Vagina (tissue), 2 donors: ENCODE measurements at regions not wholly inside any gene's neighbourhood (a gene's known extent, or its start where the extent isn't known, plus 50 kb on each side); places are given as distances from the start of the nearest gene placed in this dataset.

Experiments
- DNase-seq, 2 donors: peaks; one replicate each; pipeline ENCODE4 v3.0.0-alpha.2; 2017; ENCODE audit errors: extremely low spot score in 2 of 2
- H3K27ac ChIP-seq: fragments of 200-600 bp; sonication (generic); one replicate; pipeline ENCODE4 v1.5.1; 2019
- H3K27me3 ChIP-seq: fragments of 200-600 bp; sonication (generic); one replicate; pipeline ENCODE4 v1.5.1; 2019
- H3K36me3 ChIP-seq, 2 donors: fragments of 200-600 bp; sonication (generic); one replicate each; pipeline ENCODE4 v1.5.1; 2017 to 2019
- H3K4me1 ChIP-seq: fragments of 200-600 bp; sonication (generic); one replicate; pipeline ENCODE4 v1.5.1; 2019
- H3K4me3 ChIP-seq, 2 donors: fragments of 200-600 bp; sonication (generic); 1 replicate in 1 of 2; 2 replicates in 1 of 2; pipeline ENCODE4 v1.5.1; 2016 to 2019
- H3K9me3 ChIP-seq: fragments of 200-600 bp; sonication (generic); one replicate; pipeline ENCODE4 v1.5.1; 2019
- POLR2A ChIP-seq, 2 donors: fragments of 450-650 bp; IDR thresholded peaks; one replicate each; pipeline ENCODE4 v1.6.1; 2017; ENCODE audit warnings: antibody characterized with exemption in 2 of 2, mild to moderate bottlenecking in 2 of 2, moderate library complexity in 2 of 2
- POLR2AphosphoS5 ChIP-seq, 2 donors: sonication (generic); formaldehyde crosslinking; IDR thresholded peaks; one replicate each; pipeline ENCODE4 v1.9.0; 2017; ENCODE audit warnings: antibody characterized with exemption in 2 of 2, mild to moderate bottlenecking in 2 of 2, low read depth in 1 of 2; ENCODE audit not compliant: insufficient read depth in 1 of 2
- intact Hi-C: fragments of 100-400 bp; cut with DNase I; formaldehyde crosslinking; loops from one replicate; pipeline ENCODE4 v1.15.1; 2023
- TF ChIP-seq, protein P1 (sequence below), 3 experiments: fragments of 450-650 bp in 2 of 3; fragments of 200-600 bp in 1 of 3; sonication (generic) in 1 of 3; IDR thresholded peaks; one replicate each; pipeline ENCODE4 v1.5.1; 2017 to 2019; ENCODE audit warnings: antibody characterized with exemption in 3 of 3, mild to moderate bottlenecking in 2 of 3, moderate library complexity in 2 of 3

GRCh38 chr18:25648716-25649260, 296.8 kb upstream of the ZNF521 start:
- no peaks in the 10 kb centered on the region for H3K4me1 ChIP-seq

DNA sequence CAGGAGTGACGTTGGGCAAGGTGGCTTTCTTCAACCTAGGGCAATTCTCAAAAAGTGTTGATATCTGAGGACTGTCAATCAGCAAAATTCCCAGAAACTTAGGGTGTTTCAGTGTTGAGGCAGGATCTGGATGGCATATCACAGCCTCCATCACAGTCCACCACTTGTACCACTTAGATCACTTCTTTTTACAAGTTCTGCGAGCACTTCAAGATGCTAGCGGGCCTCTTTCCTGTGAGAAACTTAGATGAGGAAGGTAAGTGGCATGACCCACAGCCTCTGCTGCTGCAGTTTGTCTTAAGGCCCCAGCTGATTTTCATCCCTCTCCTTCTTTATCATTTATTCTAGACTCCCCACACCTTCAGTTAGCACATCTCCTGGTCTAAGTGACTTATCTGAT, 295.4 kb upstream of the ZNF521 start:
- Histone ChIP-seq H3K4me3 (no peak overlapping the region), H3K27ac (no peak overlapping the region), H3K4me1 (no peaks in the 10 kb centered on the region), H3K9me3 (no peaks in the 10 kb centered on the region), H3K36me3 (no peaks in the 10 kb centered on the region), H3K27me3 (no peaks in the 10 kb centered on the region)
- DNase-seq = no peak
- intact Hi-C loops = no loop called here
- TF ChIP-seq POLR2AphosphoS5 (IDR thresholded peaks at IDR 0.05; ENCODE audit: insufficient read depth in 1 of 2, low read depth in 1 of 2) (no peak), POLR2A (IDR thresholded peaks at IDR 0.05) (no peak)
- TF ChIP-seq, protein P1, sequence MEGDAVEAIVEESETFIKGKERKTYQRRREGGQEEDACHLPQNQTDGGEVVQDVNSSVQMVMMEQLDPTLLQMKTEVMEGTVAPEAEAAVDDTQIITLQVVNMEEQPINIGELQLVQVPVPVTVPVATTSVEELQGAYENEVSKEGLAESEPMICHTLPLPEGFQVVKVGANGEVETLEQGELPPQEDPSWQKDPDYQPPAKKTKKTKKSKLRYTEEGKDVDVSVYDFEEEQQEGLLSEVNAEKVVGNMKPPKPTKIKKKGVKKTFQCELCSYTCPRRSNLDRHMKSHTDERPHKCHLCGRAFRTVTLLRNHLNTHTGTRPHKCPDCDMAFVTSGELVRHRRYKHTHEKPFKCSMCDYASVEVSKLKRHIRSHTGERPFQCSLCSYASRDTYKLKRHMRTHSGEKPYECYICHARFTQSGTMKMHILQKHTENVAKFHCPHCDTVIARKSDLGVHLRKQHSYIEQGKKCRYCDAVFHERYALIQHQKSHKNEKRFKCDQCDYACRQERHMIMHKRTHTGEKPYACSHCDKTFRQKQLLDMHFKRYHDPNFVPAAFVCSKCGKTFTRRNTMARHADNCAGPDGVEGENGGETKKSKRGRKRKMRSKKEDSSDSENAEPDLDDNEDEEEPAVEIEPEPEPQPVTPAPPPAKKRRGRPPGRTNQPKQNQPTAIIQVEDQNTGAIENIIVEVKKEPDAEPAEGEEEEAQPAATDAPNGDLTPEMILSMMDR (IDR thresholded peaks at IDR 0.05) = no peak

More at GRCh38 chr18:25648716-25649260, 296.8 kb upstream of the ZNF521 start:
- no peak overlapping the region for H3K4me3 ChIP-seq
- H3K36me3 ChIP-seq = no peaks in the 10 kb centered on the region
- TF ChIP-seq, protein P1 (IDR thresholded peaks at IDR 0.05) = no peak
- TF ChIP-seq POLR2A (IDR thresholded peaks at IDR 0.05) (no peak), POLR2AphosphoS5 (IDR thresholded peaks at IDR 0.05; ENCODE audit: insufficient read depth in 1 of 2, low read depth in 1 of 2) (no peak)
- H3K27me3 ChIP-seq = no peaks in the 10 kb centered on the region
- H3K27ac ChIP-seq = no peak overlapping the region
- intact Hi-C loops = no loop called here
- no peaks in the 10 kb centered on the region for H3K9me3 ChIP-seq
- DNase-seq = no peak

- TF ChIP-seq POLR2A (IDR thresholded peaks at IDR 0.05) = no peak
- no peak for TF ChIP-seq POLR2AphosphoS5 (IDR thresholded peaks at IDR 0.05; ENCODE audit: insufficient read depth in 1 of 2, low read depth in 1 of 2)
- TF ChIP-seq, protein P1 (IDR thresholded peaks at IDR 0.05) = no peak
- no peaks in the 10 kb centered on the region for H3K4me1 ChIP-seq
- H3K4me3 ChIP-seq = no peak overlapping the region
- no peak for DNase-seq
- no peaks in the 10 kb centered on the region for H3K27me3 ChIP-seq
- H3K27ac ChIP-seq = no peak overlapping the region
- intact Hi-C loops = no loop called here
- no peaks in the 10 kb centered on the region for H3K9me3 ChIP-seq
- H3K36me3 ChIP-seq = no peaks in the 10 kb centered on the region
Observed at GRCh38 chr18:25646971-25647370, 295.0 kb upstream of the ZNF521 start.

GRCh38 chr18:25639596-25639995, 287.6 kb upstream of the ZNF521 start:
- Histone ChIP-seq H3K4me1 (no peaks in the 10 kb centered on the region), H3K27me3 (no peaks in the 10 kb centered on the region), H3K9me3 (no peaks in the 10 kb centered on the region), H3K27ac (no peak overlapping the region), H3K4me3 (no peak overlapping the region), H3K36me3 (no peaks in the 10 kb centered on the region)
- DNase-seq = no peak
- TF ChIP-seq, protein P1 (IDR thresholded peaks at IDR 0.05) = no peak
- TF ChIP-seq POLR2AphosphoS5 (IDR thresholded peaks at IDR 0.05; ENCODE audit: insufficient read depth in 1 of 2, low read depth in 1 of 2) = no peak
- TF ChIP-seq POLR2A (IDR thresholded peaks at IDR 0.05) = no peak
- intact Hi-C loops = no loop called here

- TF ChIP-seq POLR2AphosphoS5 (IDR thresholded peaks at IDR 0.05; ENCODE audit: insufficient read depth in 1 of 2, low read depth in 1 of 2) (no peak), POLR2A (IDR thresholded peaks at IDR 0.05) (no peak)
- TF ChIP-seq, protein P1 (IDR thresholded peaks at IDR 0.05) = no peak
- no peaks in the 10 kb centered on the region for H3K36me3 ChIP-seq
- no peaks in the 10 kb centered on the region for H3K4me1 ChIP-seq
- no peak overlapping the region for H3K27ac ChIP-seq
- no peaks in the 10 kb centered on the region for H3K9me3 ChIP-seq
- intact Hi-C loops = no loop called here
- H3K27me3 ChIP-seq = no peaks in the 10 kb centered on the region
- DNase-seq = no peak
- no peak overlapping the region for H3K4me3 ChIP-seq
Observed at GRCh38 chr18:25633563-25633962, 281.6 kb upstream of the ZNF521 start.
